ENCODE measurements at regions not wholly inside any gene's neighbourhood (a gene's known extent, or its start where the extent isn't known, plus 50 kb on each side); places are given as distances from the start of the nearest gene placed in this dataset.

DNA sequence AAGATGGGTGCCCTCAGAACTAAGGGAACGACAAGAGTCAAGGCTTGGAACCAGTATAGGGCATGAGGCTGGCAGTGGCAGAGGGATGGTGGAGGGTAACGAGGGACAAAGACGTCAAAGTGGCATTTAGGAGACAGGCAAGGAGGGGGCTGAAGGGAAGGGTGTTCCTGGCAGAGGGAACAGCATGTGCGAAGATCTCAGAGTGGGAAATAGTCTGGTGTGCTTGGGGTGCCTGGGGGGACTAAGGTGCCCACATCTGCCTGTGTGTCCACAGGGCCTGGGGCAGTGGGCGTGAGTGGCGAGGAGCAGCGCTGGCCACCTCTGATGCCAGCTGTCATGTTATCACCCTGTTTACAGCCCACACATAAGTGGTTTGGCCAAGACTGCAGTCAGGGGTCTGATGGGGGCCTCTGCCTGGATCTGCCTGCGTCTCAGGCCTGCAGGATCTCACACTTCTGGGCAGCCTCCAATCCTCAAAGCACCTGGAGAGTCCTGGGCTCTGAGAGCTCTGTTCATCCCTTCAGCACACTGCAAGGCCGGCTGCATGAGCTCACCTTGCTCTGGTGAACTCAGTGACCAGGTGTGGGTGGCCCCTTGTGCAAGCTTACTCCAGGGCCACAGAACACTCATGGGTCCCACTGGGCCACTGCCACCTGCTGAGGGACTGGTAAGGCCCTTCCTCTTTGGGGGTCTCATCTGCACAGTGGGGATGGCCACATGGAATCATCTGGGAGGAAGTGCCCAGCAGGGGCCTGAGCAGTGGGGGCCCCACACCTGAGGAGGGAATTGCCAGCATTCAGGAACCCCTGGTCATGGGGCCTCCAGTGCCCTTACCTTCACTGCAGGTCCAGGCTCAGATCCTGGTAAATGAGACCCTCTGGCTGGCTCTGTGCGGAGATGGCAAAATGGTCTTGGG is 89.7 kb upstream of the SHISAL1 start:
- no peak overlapping the region for H3K27ac ChIP-seq (ENCODE audit: low read depth in 2 of 2, low read length in 1 of 2)
- H3F3A ChIP-seq (replicated peaks; ENCODE audit: insufficient read depth) = no peaks in the 10 kb centered on the region
- ChIA-PET POLR2A (no interaction called here), CTCF (interaction anchor here (1.3 kb wide), 1 partner anchor 19 kb away, joined by 3 read pairs; no protein-coding TSS in a partner anchor)
- no peaks in the 10 kb centered on the region for H3K79me2 ChIP-seq (ENCODE audit: insufficient read depth)
- H4K20me1 ChIP-seq (ENCODE audit: insufficient read depth) = no peaks in the 10 kb centered on the region
- H3K9ac ChIP-seq = no peak overlapping the region
- no peaks in the 10 kb centered on the region for H3K9me3 ChIP-seq
- peak; percentile 11 for DNase-seq
- H3K4me3 ChIP-seq (ENCODE audit: low read depth in 2 of 2, low read length in 1 of 2) = no peak overlapping the region
- no peaks in the 10 kb centered on the region for H3K36me3 ChIP-seq (replicated peaks in 1 of 2; ENCODE audit: control insufficient read depth in 1 of 2, insufficient read depth in 2 of 2, low read length in 1 of 2)
- H3K27me3 ChIP-seq (ENCODE audit: insufficient read depth) = 0 out of 2 replicates have a peak, but pooled peaks cover 9% of the 10 kb centered on the region
- WGBS (ENCODE audit: low lambda C conversion rate) = 65% methylated on average over 9 of the region's 10 CpGs
- TF ChIP-seq, protein P1, sequence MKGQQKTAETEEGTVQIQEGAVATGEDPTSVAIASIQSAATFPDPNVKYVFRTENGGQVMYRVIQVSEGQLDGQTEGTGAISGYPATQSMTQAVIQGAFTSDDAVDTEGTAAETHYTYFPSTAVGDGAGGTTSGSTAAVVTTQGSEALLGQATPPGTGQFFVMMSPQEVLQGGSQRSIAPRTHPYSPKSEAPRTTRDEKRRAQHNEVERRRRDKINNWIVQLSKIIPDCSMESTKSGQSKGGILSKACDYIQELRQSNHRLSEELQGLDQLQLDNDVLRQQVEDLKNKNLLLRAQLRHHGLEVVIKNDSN (IDR thresholded peaks at IDR 0.05; ENCODE audit: borderline replicate concordance, low read depth) = no peak
- TF ChIP-seq, protein P2, sequence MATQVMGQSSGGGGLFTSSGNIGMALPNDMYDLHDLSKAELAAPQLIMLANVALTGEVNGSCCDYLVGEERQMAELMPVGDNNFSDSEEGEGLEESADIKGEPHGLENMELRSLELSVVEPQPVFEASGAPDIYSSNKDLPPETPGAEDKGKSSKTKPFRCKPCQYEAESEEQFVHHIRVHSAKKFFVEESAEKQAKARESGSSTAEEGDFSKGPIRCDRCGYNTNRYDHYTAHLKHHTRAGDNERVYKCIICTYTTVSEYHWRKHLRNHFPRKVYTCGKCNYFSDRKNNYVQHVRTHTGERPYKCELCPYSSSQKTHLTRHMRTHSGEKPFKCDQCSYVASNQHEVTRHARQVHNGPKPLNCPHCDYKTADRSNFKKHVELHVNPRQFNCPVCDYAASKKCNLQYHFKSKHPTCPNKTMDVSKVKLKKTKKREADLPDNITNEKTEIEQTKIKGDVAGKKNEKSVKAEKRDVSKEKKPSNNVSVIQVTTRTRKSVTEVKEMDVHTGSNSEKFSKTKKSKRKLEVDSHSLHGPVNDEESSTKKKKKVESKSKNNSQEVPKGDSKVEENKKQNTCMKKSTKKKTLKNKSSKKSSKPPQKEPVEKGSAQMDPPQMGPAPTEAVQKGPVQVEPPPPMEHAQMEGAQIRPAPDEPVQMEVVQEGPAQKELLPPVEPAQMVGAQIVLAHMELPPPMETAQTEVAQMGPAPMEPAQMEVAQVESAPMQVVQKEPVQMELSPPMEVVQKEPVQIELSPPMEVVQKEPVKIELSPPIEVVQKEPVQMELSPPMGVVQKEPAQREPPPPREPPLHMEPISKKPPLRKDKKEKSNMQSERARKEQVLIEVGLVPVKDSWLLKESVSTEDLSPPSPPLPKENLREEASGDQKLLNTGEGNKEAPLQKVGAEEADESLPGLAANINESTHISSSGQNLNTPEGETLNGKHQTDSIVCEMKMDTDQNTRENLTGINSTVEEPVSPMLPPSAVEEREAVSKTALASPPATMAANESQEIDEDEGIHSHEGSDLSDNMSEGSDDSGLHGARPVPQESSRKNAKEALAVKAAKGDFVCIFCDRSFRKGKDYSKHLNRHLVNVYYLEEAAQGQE (IDR thresholded peaks at IDR 0.05; ENCODE audit: low read depth, low read length) = no peak
- TF ChIP-seq ELF1 (IDR thresholded peaks at IDR 0.05) = no peak
- TF ChIP-seq RXRA (IDR thresholded peaks at IDR 0.05; ENCODE audit: borderline replicate concordance, low read depth) = no peak
- TF ChIP-seq, protein P3, sequence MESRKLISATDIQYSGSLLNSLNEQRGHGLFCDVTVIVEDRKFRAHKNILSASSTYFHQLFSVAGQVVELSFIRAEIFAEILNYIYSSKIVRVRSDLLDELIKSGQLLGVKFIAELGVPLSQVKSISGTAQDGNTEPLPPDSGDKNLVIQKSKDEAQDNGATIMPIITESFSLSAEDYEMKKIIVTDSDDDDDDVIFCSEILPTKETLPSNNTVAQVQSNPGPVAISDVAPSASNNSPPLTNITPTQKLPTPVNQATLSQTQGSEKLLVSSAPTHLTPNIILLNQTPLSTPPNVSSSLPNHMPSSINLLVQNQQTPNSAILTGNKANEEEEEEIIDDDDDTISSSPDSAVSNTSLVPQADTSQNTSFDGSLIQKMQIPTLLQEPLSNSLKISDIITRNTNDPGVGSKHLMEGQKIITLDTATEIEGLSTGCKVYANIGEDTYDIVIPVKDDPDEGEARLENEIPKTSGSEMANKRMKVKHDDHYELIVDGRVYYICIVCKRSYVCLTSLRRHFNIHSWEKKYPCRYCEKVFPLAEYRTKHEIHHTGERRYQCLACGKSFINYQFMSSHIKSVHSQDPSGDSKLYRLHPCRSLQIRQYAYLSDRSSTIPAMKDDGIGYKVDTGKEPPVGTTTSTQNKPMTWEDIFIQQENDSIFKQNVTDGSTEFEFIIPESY (IDR thresholded peaks at IDR 0.05; ENCODE audit: borderline replicate concordance, low read depth) = no peak
- no peak for TF ChIP-seq EP300 (IDR thresholded peaks at IDR 0.05; ENCODE audit: borderline replicate concordance in 1 of 2, low read depth in 1 of 2, low read length in 1 of 2)
- TF ChIP-seq, protein P4, sequence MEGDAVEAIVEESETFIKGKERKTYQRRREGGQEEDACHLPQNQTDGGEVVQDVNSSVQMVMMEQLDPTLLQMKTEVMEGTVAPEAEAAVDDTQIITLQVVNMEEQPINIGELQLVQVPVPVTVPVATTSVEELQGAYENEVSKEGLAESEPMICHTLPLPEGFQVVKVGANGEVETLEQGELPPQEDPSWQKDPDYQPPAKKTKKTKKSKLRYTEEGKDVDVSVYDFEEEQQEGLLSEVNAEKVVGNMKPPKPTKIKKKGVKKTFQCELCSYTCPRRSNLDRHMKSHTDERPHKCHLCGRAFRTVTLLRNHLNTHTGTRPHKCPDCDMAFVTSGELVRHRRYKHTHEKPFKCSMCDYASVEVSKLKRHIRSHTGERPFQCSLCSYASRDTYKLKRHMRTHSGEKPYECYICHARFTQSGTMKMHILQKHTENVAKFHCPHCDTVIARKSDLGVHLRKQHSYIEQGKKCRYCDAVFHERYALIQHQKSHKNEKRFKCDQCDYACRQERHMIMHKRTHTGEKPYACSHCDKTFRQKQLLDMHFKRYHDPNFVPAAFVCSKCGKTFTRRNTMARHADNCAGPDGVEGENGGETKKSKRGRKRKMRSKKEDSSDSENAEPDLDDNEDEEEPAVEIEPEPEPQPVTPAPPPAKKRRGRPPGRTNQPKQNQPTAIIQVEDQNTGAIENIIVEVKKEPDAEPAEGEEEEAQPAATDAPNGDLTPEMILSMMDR (IDR thresholded peaks at IDR 0.05) = no peak
- TF ChIP-seq, protein P5, sequence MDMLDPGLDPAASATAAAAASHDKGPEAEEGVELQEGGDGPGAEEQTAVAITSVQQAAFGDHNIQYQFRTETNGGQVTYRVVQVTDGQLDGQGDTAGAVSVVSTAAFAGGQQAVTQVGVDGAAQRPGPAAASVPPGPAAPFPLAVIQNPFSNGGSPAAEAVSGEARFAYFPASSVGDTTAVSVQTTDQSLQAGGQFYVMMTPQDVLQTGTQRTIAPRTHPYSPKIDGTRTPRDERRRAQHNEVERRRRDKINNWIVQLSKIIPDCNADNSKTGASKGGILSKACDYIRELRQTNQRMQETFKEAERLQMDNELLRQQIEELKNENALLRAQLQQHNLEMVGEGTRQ (IDR thresholded peaks at IDR 0.05; ENCODE audit: borderline replicate concordance, low read depth, low read length) = no peak
- TF ChIP-seq TEAD4 (IDR thresholded peaks at IDR 0.05; ENCODE audit: borderline replicate concordance, insufficient read depth) = no peak
- TF ChIP-seq SMC3 (IDR thresholded peaks at IDR 0.05; ENCODE audit: low read depth, low read length) = no peak
- no peak for TF ChIP-seq FOXJ3 (CRISPR knock-in tag; IDR thresholded peaks at IDR 0.05)
- TF ChIP-seq SIN3A (IDR thresholded peaks at IDR 0.05; ENCODE audit: borderline replicate concordance, low read depth, low read length) = no peak
- no peak for TF ChIP-seq EZH2phosphoT487 (IDR thresholded peaks at IDR 0.05; ENCODE audit: borderline replicate concordance, low read depth)
- TF ChIP-seq GABPA (IDR thresholded peaks at IDR 0.05; ENCODE audit: low read depth) = no peak
- TF ChIP-seq, protein P6, sequence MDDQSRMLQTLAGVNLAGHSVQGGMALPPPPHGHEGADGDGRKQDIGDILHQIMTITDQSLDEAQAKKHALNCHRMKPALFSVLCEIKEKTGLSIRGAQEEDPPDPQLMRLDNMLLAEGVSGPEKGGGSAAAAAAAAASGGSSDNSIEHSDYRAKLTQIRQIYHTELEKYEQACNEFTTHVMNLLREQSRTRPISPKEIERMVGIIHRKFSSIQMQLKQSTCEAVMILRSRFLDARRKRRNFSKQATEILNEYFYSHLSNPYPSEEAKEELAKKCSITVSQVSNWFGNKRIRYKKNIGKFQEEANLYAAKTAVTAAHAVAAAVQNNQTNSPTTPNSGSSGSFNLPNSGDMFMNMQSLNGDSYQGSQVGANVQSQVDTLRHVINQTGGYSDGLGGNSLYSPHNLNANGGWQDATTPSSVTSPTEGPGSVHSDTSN (IDR thresholded peaks at IDR 0.05) = no peak
- no peak for TF ChIP-seq TCF12 (IDR thresholded peaks at IDR 0.05)
- no peak overlapping the region for H2AFZ ChIP-seq (ENCODE audit: low read depth)
- H3K4me2 ChIP-seq = no peak overlapping the region
- peaks cover 0 to 12% of the 10 kb centered on the region in 2 experiments; a peak in 1 of 4 replicates for H3K4me1 ChIP-seq (ENCODE audit: control insufficient read depth in 1 of 2, insufficient read depth in 2 of 2, low read depth in 1 of 2, low read length in 1 of 2)
- no peaks in the 10 kb centered on the region for H3K9me2 ChIP-seq

Measured in SK-N-SH (cell line).